ENCODE measurements at regions not wholly inside any gene's neighbourhood (a gene's known extent, or its start where the extent isn't known, plus 50 kb on each side); places are given as distances from the start of the nearest gene placed in this dataset.
"Not testable (repeated sequence)": the region's sequence is repeated elsewhere in the genome, so short reads cannot be mapped to it uniquely, and the experiment has no call there.

DNA sequence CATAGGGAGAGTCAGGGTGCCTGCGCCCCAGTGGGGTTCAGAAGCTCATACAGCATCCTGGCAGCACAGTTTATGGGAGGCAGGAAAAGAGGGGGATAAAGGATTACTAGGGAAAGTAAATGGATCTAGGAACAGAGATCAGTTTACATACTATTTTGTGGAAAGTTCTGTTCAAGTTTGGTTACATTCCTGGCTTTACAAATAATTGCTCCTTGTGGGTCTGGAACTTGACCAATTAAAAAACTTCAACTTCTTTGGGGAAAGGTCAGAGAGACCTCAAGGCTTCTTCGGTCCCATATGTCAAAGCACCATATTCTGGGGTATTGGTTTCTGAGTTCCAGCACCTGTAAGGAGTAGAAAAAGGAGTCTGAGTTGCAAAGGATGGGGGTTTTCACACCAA, 64.1 kb downstream of the ZDHHC19 start:
- H3K4me3 Mint-ChIP-seq: no peak overlapping the region
- CTCF ChIA-PET: no interaction called here
- no peak for DNase-seq

GRCh38 chr3:196145468-196146262, 63.8 kb upstream of the TFRC start:
- ChIA-PET CTCF (no interaction called here), POLR2A (no interaction called here)
- peaks cover 8% of the 10 kb centered on the region for H3K9me3 Mint-ChIP-seq
- no peaks in the 10 kb centered on the region for H3K36me3 Mint-ChIP-seq
- intact Hi-C loops (cut with micrococcal nuclease): no loop called here
- no peak overlapping the region for H3K4me3 Mint-ChIP-seq
- no peaks in the 10 kb centered on the region for H3K27me3 Mint-ChIP-seq
- H3K27ac Mint-ChIP-seq: no peak overlapping the region
- H3K4me1 Mint-ChIP-seq (ENCODE audit: low read depth): peaks cover 1% of the 10 kb centered on the region
- DNase-seq: no peak

More for the DNA sequence above, 64.1 kb downstream of the ZDHHC19 start:
- Mint-ChIP-seq H3K27me3 (no peaks in the 10 kb centered on the region), H3K9me3 (peaks cover 10% of the 10 kb centered on the region), H3K4me1 (ENCODE audit: low read depth) (peaks cover 1% of the 10 kb centered on the region), H3K27ac (no peak overlapping the region), H3K36me3 (no peaks in the 10 kb centered on the region)
- intact Hi-C loops (cut with micrococcal nuclease): no loop called here
- POLR2A ChIA-PET: no interaction called here

DNA sequence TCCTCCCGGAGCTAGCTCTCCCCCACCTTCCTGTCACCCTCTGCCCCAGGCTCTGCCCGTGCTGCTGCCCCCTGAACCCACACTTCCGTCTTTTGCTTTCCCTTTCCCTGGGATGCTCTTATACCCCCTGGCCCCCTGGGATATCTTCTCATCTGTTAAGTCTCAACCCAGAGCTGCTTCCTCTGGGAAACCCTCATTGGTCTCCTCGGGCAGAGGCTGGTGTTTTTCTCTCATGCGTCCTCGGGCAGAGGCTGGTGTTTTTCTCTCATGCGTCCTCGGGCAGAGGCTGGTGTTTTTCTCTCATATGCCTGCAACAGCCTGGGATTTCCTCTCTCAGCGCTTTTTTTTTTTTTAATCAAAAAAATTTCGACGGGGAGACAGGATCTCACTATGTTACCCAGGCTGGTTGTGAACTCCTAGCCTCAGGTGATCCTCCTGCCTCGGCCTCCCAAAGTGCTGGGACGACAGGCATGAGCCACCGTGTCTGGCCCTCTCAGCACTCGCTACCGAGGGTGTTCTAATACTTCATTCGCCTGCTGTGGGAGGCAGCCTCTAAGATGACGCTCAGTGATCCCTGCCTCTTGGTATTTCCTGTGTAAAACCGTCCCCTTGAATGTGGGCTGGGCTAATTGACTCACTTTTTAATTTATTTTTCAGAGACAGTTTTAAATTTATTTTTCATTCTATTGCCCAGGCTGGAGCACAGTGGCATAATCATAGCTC, 62.7 kb upstream of the TFRC start:
- POLR2A ChIA-PET: no interaction called here
- no peak overlapping the region for H3K27ac Mint-ChIP-seq
- no peaks in the 10 kb centered on the region for H3K4me1 Mint-ChIP-seq (ENCODE audit: low read depth)
- intact Hi-C loops (cut with micrococcal nuclease): no loop called here
- peak; percentile 27 for DNase-seq
- H3K36me3 Mint-ChIP-seq: no peaks in the 10 kb centered on the region
- H3K27me3 Mint-ChIP-seq: no peaks in the 10 kb centered on the region
- no peak overlapping the region for H3K4me3 Mint-ChIP-seq
- H3K9me3 Mint-ChIP-seq: no peaks in the 10 kb centered on the region
- CTCF ChIA-PET: no interaction called here

GRCh38 chr3:196143708-196144382, 62.0 kb upstream of the TFRC start:
- intact Hi-C loops (cut with micrococcal nuclease): no loop called here
- H3K4me3 Mint-ChIP-seq: no peak overlapping the region
- POLR2A ChIA-PET: no interaction called here
- no peaks in the 10 kb centered on the region for H3K27me3 Mint-ChIP-seq
- H3K36me3 Mint-ChIP-seq: no peaks in the 10 kb centered on the region
- DNase-seq: no peak
- H3K4me1 Mint-ChIP-seq (ENCODE audit: low read depth): no peaks in the 10 kb centered on the region
- CTCF ChIA-PET: interaction anchor here (1.9 kb wide), 1 partner anchor 71 kb away, joined by 6 read pairs; no protein-coding TSS in a partner anchor
- H3K9me3 Mint-ChIP-seq: no peaks in the 10 kb centered on the region
- no peak overlapping the region for H3K27ac Mint-ChIP-seq

- Mint-ChIP-seq H3K27ac (no peak overlapping the region), H3K4me1 (ENCODE audit: low read depth) (no peaks in the 10 kb centered on the region), H3K9me3 (no peaks in the 10 kb centered on the region), H3K27me3 (no peaks in the 10 kb centered on the region), H3K4me3 (no peak overlapping the region), H3K36me3 (no peaks in the 10 kb centered on the region)
- no peak for DNase-seq
- intact Hi-C loops (cut with micrococcal nuclease): no loop called here
- ChIA-PET POLR2A (no interaction called here), CTCF (interaction anchor here (1.9 kb wide), 1 partner anchor 69 kb away, joined by 6 read pairs; no protein-coding TSS in a partner anchor)
Measured at GRCh38 chr3:196142202-196142956, 60.5 kb upstream of the TFRC start.

- no peak for DNase-seq
- Mint-ChIP-seq H3K27ac (no peak overlapping the region), H3K27me3 (no peaks in the 10 kb centered on the region), H3K9me3 (no peaks in the 10 kb centered on the region), H3K36me3 (no peaks in the 10 kb centered on the region), H3K4me3 (no peak overlapping the region), H3K4me1 (ENCODE audit: low read depth) (no peaks in the 10 kb centered on the region)
- ChIA-PET CTCF (interaction anchor here (0.7 to 1.6 kb wide), 2 partner anchors 11 to 68 kb away, joined by 3 read pairs; no protein-coding TSS in a partner anchor), POLR2A (no interaction called here)
- intact Hi-C loops (cut with micrococcal nuclease): no loop called here
Measured at GRCh38 chr3:196141866-196142201, 59.9 kb upstream of the TFRC start.

DNA sequence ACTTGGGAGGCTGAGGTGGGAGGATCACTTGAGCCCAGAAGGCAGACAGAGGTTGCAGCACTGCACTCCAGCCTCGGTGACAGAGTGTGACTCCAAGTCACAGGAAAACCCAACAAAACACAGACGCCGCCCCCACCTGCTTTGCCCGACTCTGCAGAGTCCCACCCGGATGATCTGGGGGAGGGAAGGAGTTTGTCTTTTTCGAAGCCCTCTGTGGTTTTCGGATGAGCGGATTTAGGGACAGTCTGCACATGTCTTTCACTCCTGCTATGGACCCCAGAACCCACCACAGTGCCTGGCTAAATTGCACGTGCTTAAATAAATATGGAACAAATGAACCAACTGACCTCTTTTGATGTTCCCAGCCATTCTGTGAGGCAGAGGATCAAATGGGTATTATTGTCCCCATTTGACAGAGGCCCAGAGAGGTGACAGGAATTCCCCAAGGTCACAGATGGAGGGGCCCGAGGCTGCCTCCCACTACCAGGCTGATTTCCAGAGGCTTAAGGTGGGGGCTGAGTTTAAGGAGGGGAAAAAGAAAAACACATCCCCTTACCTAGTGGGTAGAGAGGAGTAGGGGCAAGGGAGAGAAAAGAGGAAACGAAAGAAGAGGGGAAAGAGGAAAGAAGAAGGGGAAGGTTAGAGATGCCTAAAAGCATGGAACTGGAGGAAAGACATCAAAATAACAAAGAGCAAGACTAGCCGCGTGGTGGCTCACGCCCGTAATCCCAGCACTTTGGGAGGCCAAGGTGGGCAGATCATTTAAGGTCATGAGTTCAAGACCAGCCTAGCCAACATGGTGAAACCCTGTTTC, 59.4 kb upstream of the TFRC start:
- no peak overlapping the region for H3K27ac Mint-ChIP-seq
- H3K36me3 Mint-ChIP-seq: no peaks in the 10 kb centered on the region
- intact Hi-C loops (cut with micrococcal nuclease): no loop called here
- H3K4me1 Mint-ChIP-seq (ENCODE audit: low read depth): no peaks in the 10 kb centered on the region
- H3K4me3 Mint-ChIP-seq: no peak overlapping the region
- ChIA-PET POLR2A (no interaction called here), CTCF (interaction anchor here (0.7 to 1.6 kb wide), 2 partner anchors 10 to 68 kb away, joined by 3 read pairs; no protein-coding TSS in a partner anchor)
- H3K9me3 Mint-ChIP-seq: no peaks in the 10 kb centered on the region
- no peak for DNase-seq
- H3K27me3 Mint-ChIP-seq: no peaks in the 10 kb centered on the region

DNA sequence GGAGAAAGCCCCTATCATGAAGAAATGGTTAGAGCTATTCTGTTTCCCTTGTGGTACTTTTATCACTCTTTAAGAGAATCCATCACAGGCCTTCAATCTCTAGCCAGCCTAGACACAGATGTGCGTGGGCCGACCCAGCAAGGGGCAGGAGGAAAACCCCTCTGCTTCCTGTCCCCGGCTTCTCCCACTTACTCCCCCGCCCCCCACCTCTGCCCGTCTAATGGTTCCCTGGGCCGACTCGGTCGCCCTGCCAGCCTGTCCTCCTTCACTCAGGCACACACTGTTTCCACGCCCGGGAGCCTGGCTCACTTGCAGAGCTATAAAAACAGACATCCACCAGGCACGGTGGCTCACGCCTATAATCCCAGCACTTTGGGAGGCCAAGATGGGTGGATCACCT, 58.3 kb upstream of the TFRC start:
- intact Hi-C loops (cut with micrococcal nuclease): no loop called here
- Mint-ChIP-seq H3K36me3 (no peaks in the 10 kb centered on the region), H3K9me3 (no peaks in the 10 kb centered on the region), H3K4me3 (no peak overlapping the region), H3K27ac (no peak overlapping the region), H3K4me1 (ENCODE audit: low read depth) (no peaks in the 10 kb centered on the region), H3K27me3 (no peaks in the 10 kb centered on the region)
- DNase-seq: no peak
- POLR2A ChIA-PET: interaction anchor here (0.6 kb wide), 1 partner anchor 30 kb away, joined by 3 read pairs; no protein-coding TSS in a partner anchor
- CTCF ChIA-PET: interaction anchor here (1.6 kb wide), 1 partner anchor 9 kb away, joined by 3 read pairs; no protein-coding TSS in a partner anchor

- ChIA-PET CTCF (no interaction called here), POLR2A (no interaction called here)
- Mint-ChIP-seq H3K36me3 (no peaks in the 10 kb centered on the region), H3K4me1 (ENCODE audit: low read depth) (no peaks in the 10 kb centered on the region), H3K27ac (no peak overlapping the region), H3K27me3 (no peaks in the 10 kb centered on the region), H3K4me3 (no peak overlapping the region), H3K9me3 (no peaks in the 10 kb centered on the region)
- intact Hi-C loops (cut with micrococcal nuclease): no loop called here
- DNase-seq: no peak
Measured at GRCh38 chr3:196139281-196139680, 57.4 kb upstream of the TFRC start.

DNA sequence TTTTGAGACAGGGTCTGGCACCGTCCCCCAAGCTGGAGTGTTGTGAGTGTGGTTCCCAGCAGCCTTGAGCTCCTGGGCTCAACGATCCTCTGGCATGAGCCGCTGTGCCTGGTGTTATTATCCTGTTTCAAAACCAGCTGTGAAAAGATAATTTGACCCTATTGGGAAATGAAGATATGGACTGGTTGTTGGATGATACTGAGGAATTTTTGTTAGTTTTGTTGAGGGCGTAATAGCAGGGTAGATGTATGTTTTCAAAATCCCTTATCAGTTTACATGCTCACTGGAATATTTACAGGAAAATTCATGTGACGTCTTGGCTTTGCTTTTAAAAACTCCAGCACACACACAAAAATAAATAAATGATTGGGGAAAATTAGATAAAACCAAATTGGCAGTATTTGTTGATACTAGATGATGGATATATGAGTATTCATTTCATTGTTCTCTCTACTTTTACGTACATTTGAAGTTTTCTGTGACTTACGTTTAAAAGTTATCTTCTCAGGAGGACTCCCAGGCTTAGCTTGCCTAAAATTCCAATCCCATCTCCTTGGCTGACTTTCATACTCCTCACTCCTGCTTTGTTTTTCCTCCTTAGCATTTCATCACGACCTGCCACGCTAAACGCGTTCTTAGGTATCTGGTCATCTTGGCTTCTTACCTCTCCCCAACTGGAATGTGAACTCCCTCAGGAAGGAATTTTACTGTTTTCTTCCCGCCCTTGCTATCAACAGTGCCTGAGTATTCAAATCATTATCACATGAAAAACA, 56.8 kb upstream of the TFRC start:
- no peaks in the 10 kb centered on the region for H3K4me1 Mint-ChIP-seq (ENCODE audit: low read depth)
- DNase-seq: no peak
- no peaks in the 10 kb centered on the region for H3K27me3 Mint-ChIP-seq
- no peak overlapping the region for H3K27ac Mint-ChIP-seq
- POLR2A ChIA-PET: interaction anchor here (0.9 kb wide), 1 partner anchor 60 kb away, joined by 3 read pairs; no protein-coding TSS in a partner anchor
- no peaks in the 10 kb centered on the region for H3K9me3 Mint-ChIP-seq
- CTCF ChIA-PET: no interaction called here
- intact Hi-C loops (cut with micrococcal nuclease): no loop called here
- no peaks in the 10 kb centered on the region for H3K36me3 Mint-ChIP-seq
- no peak overlapping the region for H3K4me3 Mint-ChIP-seq

- H3K27ac Mint-ChIP-seq; H3K9me3 Mint-ChIP-seq; H3K4me1 Mint-ChIP-seq (ENCODE audit: low read depth); H3K36me3 Mint-ChIP-seq; H3K4me3 Mint-ChIP-seq; H3K27me3 Mint-ChIP-seq; intact Hi-C loops (cut with micrococcal nuclease); POLR2A ChIA-PET; CTCF ChIA-PET; DNase-seq: not testable (repeated sequence)
Measured at GRCh38 chr3:196136640-196136989, 54.7 kb upstream of the TFRC start.
